ENCODE measurements at regions not wholly inside any gene's neighbourhood (a gene's known extent, or its start where the extent isn't known, plus 50 kb on each side); places are given as distances from the start of the nearest gene placed in this dataset.

- H3K27ac ChIP-seq (ENCODE audit: low read depth, low read length) = no peak overlapping the region
- no peaks in the 10 kb centered on the region for H3K4me1 ChIP-seq (ENCODE audit: insufficient read depth, low read length)
- H3K4me3 Mint-ChIP-seq = no peak overlapping the region
- H3K36me3 Mint-ChIP-seq = no peaks in the 10 kb centered on the region
- H3K27me3 Mint-ChIP-seq = peaks cover 2 to 8% of the 10 kb centered on the region in 2 donors
- DNase-seq = peak in 1 of 5 donors; percentile 2
- no peak overlapping the region for H3K4me3 ChIP-seq (ENCODE audit: low read length in 2 of 2)
- ChIA-PET POLR2A (ENCODE audit: partially characterized antibody) (no interaction called here), CTCF (ENCODE audit: partially characterized antibody) (interaction anchor here (0.8 to 2.3 kb wide), 2 partner anchors 9 to 25 kb away, joined by 3 to 9 read pairs; no protein-coding TSS in a partner anchor)
- H3K9me3 Mint-ChIP-seq = peaks cover 0 to 4% (median under 1%) of the 10 kb centered on the region in 8 donors
- intact Hi-C loops (cut with micrococcal nuclease) = no loop called here
- no peaks in the 10 kb centered on the region for H3K36me3 ChIP-seq (ENCODE audit: insufficient read depth, low read length)
- H3K4me1 Mint-ChIP-seq = peaks cover 0 to 5% (median 0%) of the 10 kb centered on the region in 4 donors
- no peaks in the 10 kb centered on the region for H3K9me3 ChIP-seq (ENCODE audit: control insufficient read depth in 1 of 2, low read length in 2 of 2)
- no peak overlapping the region for H3K27ac Mint-ChIP-seq
- H3K27me3 ChIP-seq (ENCODE audit: insufficient read depth, low read length) = no peaks in the 10 kb centered on the region
Measured at GRCh38 chr20:52539891-52540290, 348.3 kb upstream of the ZFP64 start.

GRCh38 chr20:52536841-52537400, 345.3 kb upstream of the ZFP64 start:
- Mint-ChIP-seq H3K27ac (peak overlapping the region in 1 of 7 donors; percentile 14), H3K4me3 (no peak overlapping the region), H3K27me3 (peaks cover 2 to 5% of the 10 kb centered on the region in 2 donors), H3K9me3 (peaks cover 0 to 3% (median 0%) of the 10 kb centered on the region in 8 donors), H3K36me3 (no peaks in the 10 kb centered on the region), H3K4me1 (peaks cover 0 to 5% (median 0%) of the 10 kb centered on the region in 4 donors)
- ChIA-PET POLR2A (ENCODE audit: partially characterized antibody) (no interaction called here), CTCF (ENCODE audit: partially characterized antibody) (no interaction called here)
- Histone ChIP-seq H3K9me3 (ENCODE audit: control insufficient read depth in 1 of 2, low read length in 2 of 2) (no peaks in the 10 kb centered on the region), H3K4me3 (ENCODE audit: low read length in 2 of 2) (no peak overlapping the region), H3K36me3 (ENCODE audit: insufficient read depth, low read length) (no peaks in the 10 kb centered on the region), H3K4me1 (ENCODE audit: insufficient read depth, low read length) (no peaks in the 10 kb centered on the region), H3K27ac (ENCODE audit: low read depth, low read length) (no peak overlapping the region), H3K27me3 (ENCODE audit: insufficient read depth, low read length) (no peaks in the 10 kb centered on the region)
- intact Hi-C loops (cut with micrococcal nuclease) = no loop called here
- no peak for DNase-seq

DNA sequence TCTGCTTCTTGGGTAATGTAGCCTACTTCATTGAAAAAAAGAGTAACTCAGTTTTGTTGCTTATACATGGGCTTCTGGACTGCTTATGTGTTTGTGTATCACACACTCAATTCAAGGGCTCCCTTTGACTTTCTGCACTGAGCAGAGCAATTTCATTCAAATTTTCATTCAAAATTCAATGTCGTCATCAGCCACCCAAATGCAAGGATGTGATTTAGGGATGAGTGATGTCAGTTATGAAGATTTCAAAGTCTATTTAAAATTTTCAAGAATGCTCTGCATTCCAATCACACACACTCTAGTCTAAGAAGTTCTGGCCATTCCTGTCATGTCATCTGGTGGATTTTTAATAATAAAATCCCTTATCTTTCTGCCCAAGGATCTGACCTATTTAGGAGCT, 344.5 kb upstream of the ZFP64 start:
- no peak for DNase-seq

DNA sequence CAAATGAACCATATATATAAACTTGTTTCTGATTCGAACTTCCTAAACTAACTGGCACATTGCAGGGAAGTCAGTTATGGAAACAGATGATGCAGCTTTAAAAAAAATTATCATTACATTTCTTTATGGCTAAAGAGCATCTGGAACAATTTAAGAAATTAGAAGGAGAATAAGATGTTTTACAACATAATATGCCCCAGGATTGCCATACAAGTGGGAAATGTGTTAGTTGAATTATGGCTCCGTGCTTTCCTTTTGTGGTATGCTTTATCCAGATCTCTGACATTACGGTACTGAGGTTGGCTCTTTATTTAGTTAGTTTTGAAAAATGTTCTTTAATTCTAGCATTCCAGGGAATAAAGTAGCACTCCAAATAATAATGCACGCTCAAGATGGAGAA, 343.0 kb upstream of the ZFP64 start:
- H3K4me3 Mint-ChIP-seq = no peak overlapping the region
- Histone ChIP-seq H3K4me3 (ENCODE audit: low read length in 2 of 2) (no peak overlapping the region), H3K27ac (ENCODE audit: low read depth, low read length) (no peak overlapping the region), H3K36me3 (ENCODE audit: insufficient read depth, low read length) (no peaks in the 10 kb centered on the region), H3K27me3 (ENCODE audit: insufficient read depth, low read length) (no peaks in the 10 kb centered on the region), H3K4me1 (ENCODE audit: insufficient read depth, low read length) (no peaks in the 10 kb centered on the region), H3K9me3 (ENCODE audit: control insufficient read depth in 1 of 2, low read length in 2 of 2) (no peaks in the 10 kb centered on the region)
- DNase-seq = no peak
- ChIA-PET POLR2A (ENCODE audit: partially characterized antibody) (no interaction called here), CTCF (ENCODE audit: partially characterized antibody) (no interaction called here)
- no peak overlapping the region for H3K27ac Mint-ChIP-seq
- no peaks in the 10 kb centered on the region for H3K4me1 Mint-ChIP-seq
- peaks cover 0 to 4% of the 10 kb centered on the region in 2 donors for H3K27me3 Mint-ChIP-seq
- H3K36me3 Mint-ChIP-seq = no peaks in the 10 kb centered on the region
- peaks cover 0 to 3% (median 0%) of the 10 kb centered on the region in 8 donors for H3K9me3 Mint-ChIP-seq
- intact Hi-C loops (cut with micrococcal nuclease) = no loop called here

More for the DNA sequence above, 344.5 kb upstream of the ZFP64 start:
- Histone ChIP-seq H3K27ac (ENCODE audit: low read depth, low read length) (no peak overlapping the region), H3K9me3 (ENCODE audit: control insufficient read depth in 1 of 2, low read length in 2 of 2) (no peaks in the 10 kb centered on the region), H3K4me1 (ENCODE audit: insufficient read depth, low read length) (no peaks in the 10 kb centered on the region), H3K27me3 (ENCODE audit: insufficient read depth, low read length) (no peaks in the 10 kb centered on the region), H3K4me3 (ENCODE audit: low read length in 2 of 2) (no peak overlapping the region), H3K36me3 (ENCODE audit: insufficient read depth, low read length) (no peaks in the 10 kb centered on the region)
- Mint-ChIP-seq H3K9me3 (peaks cover 0 to 3% (median 0%) of the 10 kb centered on the region in 8 donors), H3K27me3 (peaks cover 0 to 8% of the 10 kb centered on the region in 2 donors), H3K4me3 (no peak overlapping the region), H3K36me3 (no peaks in the 10 kb centered on the region), H3K27ac (no peak overlapping the region), H3K4me1 (peaks cover 0 to 5% (median 0%) of the 10 kb centered on the region in 4 donors)
- POLR2A ChIA-PET (ENCODE audit: partially characterized antibody) = no interaction called here
- CTCF ChIA-PET (ENCODE audit: partially characterized antibody) = no interaction called here
- intact Hi-C loops (cut with micrococcal nuclease) = no loop called here

- no peak overlapping the region for H3K27ac Mint-ChIP-seq
- H3K36me3 ChIP-seq (ENCODE audit: insufficient read depth, low read length) = no peaks in the 10 kb centered on the region
- CTCF ChIA-PET (ENCODE audit: partially characterized antibody) = no interaction called here
Measured at GRCh38 chr20:52533401-52533800, 341.8 kb upstream of the ZFP64 start.

GRCh38 chr20:52532674-52533073, 341.1 kb upstream of the ZFP64 start:
- CTCF ChIA-PET (ENCODE audit: partially characterized antibody) = no interaction called here
- H3K27me3 ChIP-seq (ENCODE audit: insufficient read depth, low read length) = no peaks in the 10 kb centered on the region
- Mint-ChIP-seq H3K27ac (no peak overlapping the region), H3K9me3 (peaks cover 0 to 3% (median 0%) of the 10 kb centered on the region in 8 donors), H3K27me3 (peaks cover 0 to 5% of the 10 kb centered on the region in 2 donors), H3K4me3 (no peak overlapping the region), H3K4me1 (no peaks in the 10 kb centered on the region), H3K36me3 (no peaks in the 10 kb centered on the region)
- H3K36me3 ChIP-seq (ENCODE audit: insufficient read depth, low read length) = no peaks in the 10 kb centered on the region
- intact Hi-C loops (cut with micrococcal nuclease) = no loop called here
- H3K9me3 ChIP-seq (ENCODE audit: control insufficient read depth in 1 of 2, low read length in 2 of 2) = no peaks in the 10 kb centered on the region
- H3K27ac ChIP-seq (ENCODE audit: low read depth, low read length) = no peak overlapping the region
- H3K4me1 ChIP-seq (ENCODE audit: insufficient read depth, low read length) = no peaks in the 10 kb centered on the region
- no peak overlapping the region for H3K4me3 ChIP-seq (ENCODE audit: low read length in 2 of 2)
- DNase-seq = no peak
- POLR2A ChIA-PET (ENCODE audit: partially characterized antibody) = no interaction called here

More at GRCh38 chr20:52533401-52533800, 341.8 kb upstream of the ZFP64 start:
- H3K4me1 Mint-ChIP-seq = no peaks in the 10 kb centered on the region
- DNase-seq = no peak
- Histone ChIP-seq H3K4me3 (ENCODE audit: low read length in 2 of 2) (no peak overlapping the region), H3K9me3 (ENCODE audit: control insufficient read depth in 1 of 2, low read length in 2 of 2) (no peaks in the 10 kb centered on the region), H3K27ac (ENCODE audit: low read depth, low read length) (no peak overlapping the region), H3K4me1 (ENCODE audit: insufficient read depth, low read length) (no peaks in the 10 kb centered on the region), H3K27me3 (ENCODE audit: insufficient read depth, low read length) (no peaks in the 10 kb centered on the region)
- H3K9me3 Mint-ChIP-seq = peaks cover 0 to 3% (median 0%) of the 10 kb centered on the region in 8 donors
- POLR2A ChIA-PET (ENCODE audit: partially characterized antibody) = no interaction called here
- no peaks in the 10 kb centered on the region for H3K36me3 Mint-ChIP-seq
- peaks cover 0 to 5% of the 10 kb centered on the region in 2 donors for H3K27me3 Mint-ChIP-seq
- H3K4me3 Mint-ChIP-seq = no peak overlapping the region
- intact Hi-C loops (cut with micrococcal nuclease) = no loop called here

- H3K27ac Mint-ChIP-seq = no peak overlapping the region
- no peak overlapping the region for H3K4me3 Mint-ChIP-seq
Measured at GRCh38 chr20:52530571-52530970, 339.0 kb upstream of the ZFP64 start.

More at GRCh38 chr20:52530571-52530970, 339.0 kb upstream of the ZFP64 start:
- H3K4me1 ChIP-seq (ENCODE audit: insufficient read depth, low read length) = no peaks in the 10 kb centered on the region
- no peaks in the 10 kb centered on the region for H3K4me1 Mint-ChIP-seq
- ChIA-PET CTCF (ENCODE audit: partially characterized antibody) (interaction anchor here (1.0 to 2.5 kb wide), 2 partner anchors 10 to 121 kb away, joined by 3 to 9 read pairs; no protein-coding TSS in a partner anchor), POLR2A (ENCODE audit: partially characterized antibody) (no interaction called here)
- peaks cover 0 to 4% of the 10 kb centered on the region in 2 donors for H3K27me3 Mint-ChIP-seq
- no peak for DNase-seq
- no peak overlapping the region for H3K4me3 ChIP-seq (ENCODE audit: low read length in 2 of 2)
- no peaks in the 10 kb centered on the region for H3K36me3 ChIP-seq (ENCODE audit: insufficient read depth, low read length)
- no peaks in the 10 kb centered on the region for H3K9me3 ChIP-seq (ENCODE audit: control insufficient read depth in 1 of 2, low read length in 2 of 2)
- H3K27me3 ChIP-seq (ENCODE audit: insufficient read depth, low read length) = no peaks in the 10 kb centered on the region
- intact Hi-C loops (cut with micrococcal nuclease) = no loop called here
- peaks cover 0 to 3% (median 0%) of the 10 kb centered on the region in 8 donors for H3K9me3 Mint-ChIP-seq
- H3K36me3 Mint-ChIP-seq = no peaks in the 10 kb centered on the region
- H3K27ac ChIP-seq (ENCODE audit: low read depth, low read length) = no peak overlapping the region
